PFSK-1 (cell line): ENCODE measurements at regions not wholly inside any gene's neighbourhood (a gene's known extent, or its start where the extent isn't known, plus 50 kb on each side); places are given as distances from the start of the nearest gene placed in this dataset.

Experiments used
- POLR2AphosphoS5 ChIP-seq: IDR thresholded peaks from 2 replicates; pipeline ENCODE4 v1.6.1; 2012; ENCODE audit warnings: low read depth, mild to moderate bottlenecking, control low read depth, low read length, moderate library complexity
- TAF1 ChIP-seq: IDR thresholded peaks from 2 replicates; pipeline ENCODE4 v1.6.1; 2012; ENCODE audit warnings: low read length, control low read depth, borderline replicate concordance; ENCODE audit not compliant: insufficient read depth
- TF ChIP-seq, protein P1 (sequence below), 2 experiments: IDR thresholded peaks; 2 replicates each; pipeline versions ENCODE4 v1.6.1 to v1.8.0; 2011 to 2012; ENCODE audit warnings: low read depth in 2 of 2, low read length in 2 of 2, control low read depth in 1 of 2, inconsistent platforms in 1 of 2, mild to moderate bottlenecking in 1 of 2, moderate library complexity in 1 of 2; ENCODE audit not compliant: insufficient read depth in 1 of 2

DNA sequence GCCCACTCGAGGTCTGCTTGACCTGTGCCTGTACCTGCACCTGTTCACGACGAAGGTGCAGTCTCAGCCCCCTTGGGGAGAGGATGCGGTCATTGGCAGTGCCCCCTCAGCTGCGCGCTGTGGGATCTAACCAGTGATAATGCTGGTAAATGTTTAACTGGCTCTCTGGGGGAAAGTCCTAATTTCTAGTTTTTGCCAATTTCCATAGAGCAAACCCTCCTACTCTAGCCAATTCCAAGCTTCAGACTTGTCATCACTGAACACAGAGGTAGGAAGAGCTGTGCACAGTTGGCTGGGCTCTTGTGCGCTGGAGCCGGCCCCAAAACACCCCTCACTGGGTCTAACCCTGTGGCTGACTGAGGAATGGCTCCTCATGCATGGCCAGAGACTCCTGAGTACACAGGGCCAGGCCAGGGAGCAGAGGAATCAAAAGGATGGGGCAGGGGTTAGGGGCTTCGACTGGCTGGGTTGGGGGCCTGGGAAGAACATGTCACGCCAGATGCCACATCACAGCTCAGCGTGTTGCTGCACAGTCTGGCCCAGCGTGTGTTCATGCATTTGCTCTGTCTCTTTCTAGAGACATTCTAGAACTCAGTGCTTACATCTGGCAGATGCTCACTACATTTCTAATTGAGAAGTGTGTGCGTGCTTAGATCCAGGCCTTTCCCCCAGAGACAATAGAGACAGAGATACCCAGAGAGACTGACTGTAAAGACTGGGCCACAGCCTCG, 270.8 kb downstream of the BCOR start:
- TF ChIP-seq POLR2AphosphoS5 (no peak), TAF1 (no peak)
- TF ChIP-seq, protein P1, sequence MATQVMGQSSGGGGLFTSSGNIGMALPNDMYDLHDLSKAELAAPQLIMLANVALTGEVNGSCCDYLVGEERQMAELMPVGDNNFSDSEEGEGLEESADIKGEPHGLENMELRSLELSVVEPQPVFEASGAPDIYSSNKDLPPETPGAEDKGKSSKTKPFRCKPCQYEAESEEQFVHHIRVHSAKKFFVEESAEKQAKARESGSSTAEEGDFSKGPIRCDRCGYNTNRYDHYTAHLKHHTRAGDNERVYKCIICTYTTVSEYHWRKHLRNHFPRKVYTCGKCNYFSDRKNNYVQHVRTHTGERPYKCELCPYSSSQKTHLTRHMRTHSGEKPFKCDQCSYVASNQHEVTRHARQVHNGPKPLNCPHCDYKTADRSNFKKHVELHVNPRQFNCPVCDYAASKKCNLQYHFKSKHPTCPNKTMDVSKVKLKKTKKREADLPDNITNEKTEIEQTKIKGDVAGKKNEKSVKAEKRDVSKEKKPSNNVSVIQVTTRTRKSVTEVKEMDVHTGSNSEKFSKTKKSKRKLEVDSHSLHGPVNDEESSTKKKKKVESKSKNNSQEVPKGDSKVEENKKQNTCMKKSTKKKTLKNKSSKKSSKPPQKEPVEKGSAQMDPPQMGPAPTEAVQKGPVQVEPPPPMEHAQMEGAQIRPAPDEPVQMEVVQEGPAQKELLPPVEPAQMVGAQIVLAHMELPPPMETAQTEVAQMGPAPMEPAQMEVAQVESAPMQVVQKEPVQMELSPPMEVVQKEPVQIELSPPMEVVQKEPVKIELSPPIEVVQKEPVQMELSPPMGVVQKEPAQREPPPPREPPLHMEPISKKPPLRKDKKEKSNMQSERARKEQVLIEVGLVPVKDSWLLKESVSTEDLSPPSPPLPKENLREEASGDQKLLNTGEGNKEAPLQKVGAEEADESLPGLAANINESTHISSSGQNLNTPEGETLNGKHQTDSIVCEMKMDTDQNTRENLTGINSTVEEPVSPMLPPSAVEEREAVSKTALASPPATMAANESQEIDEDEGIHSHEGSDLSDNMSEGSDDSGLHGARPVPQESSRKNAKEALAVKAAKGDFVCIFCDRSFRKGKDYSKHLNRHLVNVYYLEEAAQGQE (IDR thresholded peaks at IDR 0.05; ENCODE audit: insufficient read depth in 1 of 2, low read depth in 2 of 2, low read length in 2 of 2) = no peak
